Activated CD8-positive, alpha-beta memory T cell treated with anti-CD3 and anti-CD28 coated beads for 36 hours (primary cell): ENCODE measurements at regions not wholly inside any gene's neighbourhood (a gene's known extent, or its start where the extent isn't known, plus 50 kb on each side); places are given as distances from the start of the nearest gene placed in this dataset.
"Not testable (repeated sequence)": the region's sequence is repeated elsewhere in the genome, so short reads cannot be mapped to it uniquely, and the experiment has no call there.

ENCODE experiments used
- CTCF ChIA-PET: fragments of 350-600 bp; sonication (Branson Sonifier 250); formaldehyde crosslinking; loops from one replicate; lab custom pipeline; 2021; ENCODE audit warnings: antibody characterized with exemption; lab: Charles Lee
- POLR2A ChIA-PET: fragments of 350-600 bp; sonication (Branson Sonifier 250); formaldehyde crosslinking; loops from one replicate; lab custom pipeline; 2021; ENCODE audit warnings: antibody characterized with exemption; lab: Charles Lee

DNA sequence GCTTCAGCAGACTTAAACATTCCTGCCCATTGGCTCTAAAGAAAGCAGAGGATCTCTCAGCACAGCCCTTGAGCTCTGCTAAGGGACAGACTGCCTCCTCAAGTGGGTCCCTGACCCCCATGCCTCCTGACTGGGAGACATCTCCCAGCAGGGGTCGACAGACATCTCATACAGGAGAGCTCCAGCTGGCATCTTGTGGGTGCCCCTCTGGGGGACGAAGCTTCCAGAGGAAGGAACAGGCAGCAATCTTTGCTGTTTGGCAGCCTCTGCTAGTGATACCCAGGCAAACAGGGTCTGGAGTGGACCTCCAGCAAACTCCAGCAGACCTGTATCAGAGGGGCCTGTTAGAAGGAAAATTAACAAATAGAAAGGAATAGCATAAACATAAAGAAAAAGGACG is 485.1 kb downstream of the ATP23 start:
- CTCF ChIA-PET, POLR2A ChIA-PET: not testable (repeated sequence)

DNA sequence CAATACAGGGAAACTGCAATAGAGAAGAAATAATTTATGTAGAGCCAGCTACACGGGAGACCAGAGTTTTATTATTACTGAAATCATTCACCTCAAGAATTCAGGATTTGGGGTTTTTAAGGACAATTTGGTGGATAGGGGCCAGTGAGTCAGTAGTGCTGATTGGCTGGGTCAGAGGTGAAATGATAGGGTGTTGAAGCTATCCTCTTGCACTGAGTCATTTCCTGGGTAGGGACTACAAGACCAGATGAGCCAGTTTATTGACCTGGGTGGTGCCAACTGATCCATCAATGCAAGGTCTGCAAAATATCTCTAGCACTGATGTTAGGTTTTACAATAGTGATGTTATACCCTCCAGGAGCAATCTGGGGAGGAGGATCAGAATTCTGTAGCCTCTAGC is 486.3 kb downstream of the LRIG3 start:
- ChIA-PET POLR2A (no interaction called here), CTCF (no interaction called here)

DNA sequence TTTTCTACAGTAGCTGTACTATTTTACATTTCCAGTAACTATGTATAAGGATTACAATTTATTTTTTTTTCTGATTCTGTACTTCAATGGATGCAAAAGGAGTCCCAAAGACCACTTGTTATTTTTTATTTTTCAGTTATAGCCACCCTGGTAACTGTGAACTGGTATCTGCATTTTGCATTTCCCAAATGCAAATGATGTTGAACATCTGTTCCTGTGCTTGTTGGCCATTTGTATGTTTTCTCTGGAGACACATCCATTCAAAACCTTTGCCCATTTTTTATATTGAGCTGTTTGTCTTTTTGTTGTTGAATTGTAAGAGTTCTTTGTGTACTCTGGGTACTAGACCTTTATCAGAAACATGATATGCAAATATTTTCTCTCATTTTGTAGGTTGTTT is 485.6 kb downstream of the LRIG3 start:
- ChIA-PET CTCF (no interaction called here), POLR2A (no interaction called here)

DNA sequence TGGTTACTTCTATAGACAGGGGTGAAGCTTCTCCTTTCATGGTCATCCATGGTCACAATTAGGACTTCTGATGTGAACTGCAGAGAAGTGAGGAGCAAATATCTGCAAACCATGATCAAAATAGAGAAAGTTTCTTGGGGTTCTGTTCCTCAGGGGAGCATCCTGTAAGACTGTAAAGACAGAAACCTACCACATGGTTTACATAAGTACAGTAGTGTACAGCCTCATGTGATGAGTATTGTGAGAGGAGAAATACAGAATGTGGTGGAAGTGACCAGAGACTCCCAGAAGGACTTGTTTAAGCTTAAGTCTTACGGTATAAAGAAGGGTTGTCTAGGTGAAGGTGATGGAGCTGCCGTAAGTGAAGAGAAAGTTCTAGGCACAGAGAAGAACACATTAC is 484.7 kb downstream of the LRIG3 start:
- POLR2A ChIA-PET: no interaction called here
- CTCF ChIA-PET: no interaction called here

DNA sequence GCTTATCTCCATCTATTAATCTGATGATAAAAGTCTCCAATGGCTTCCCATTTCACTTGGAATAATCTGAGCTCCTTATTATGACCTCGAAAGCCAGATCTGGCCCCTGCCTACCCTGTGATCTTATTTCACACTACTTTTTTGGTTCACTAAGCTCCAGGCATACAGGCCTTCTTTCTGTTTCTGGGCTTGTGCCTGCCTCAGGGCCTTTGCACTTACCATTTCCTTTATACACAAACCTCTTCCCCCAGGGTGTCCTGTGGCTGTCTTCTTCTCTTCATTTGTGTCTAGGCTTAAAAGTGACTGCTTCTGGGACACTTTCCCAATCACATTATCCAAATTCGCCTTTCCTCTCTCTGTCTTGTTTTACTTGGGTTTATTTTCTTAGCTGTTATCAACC is 478.8 kb downstream of the LRIG3 start:
- CTCF ChIA-PET: no interaction called here
- POLR2A ChIA-PET: no interaction called here

DNA sequence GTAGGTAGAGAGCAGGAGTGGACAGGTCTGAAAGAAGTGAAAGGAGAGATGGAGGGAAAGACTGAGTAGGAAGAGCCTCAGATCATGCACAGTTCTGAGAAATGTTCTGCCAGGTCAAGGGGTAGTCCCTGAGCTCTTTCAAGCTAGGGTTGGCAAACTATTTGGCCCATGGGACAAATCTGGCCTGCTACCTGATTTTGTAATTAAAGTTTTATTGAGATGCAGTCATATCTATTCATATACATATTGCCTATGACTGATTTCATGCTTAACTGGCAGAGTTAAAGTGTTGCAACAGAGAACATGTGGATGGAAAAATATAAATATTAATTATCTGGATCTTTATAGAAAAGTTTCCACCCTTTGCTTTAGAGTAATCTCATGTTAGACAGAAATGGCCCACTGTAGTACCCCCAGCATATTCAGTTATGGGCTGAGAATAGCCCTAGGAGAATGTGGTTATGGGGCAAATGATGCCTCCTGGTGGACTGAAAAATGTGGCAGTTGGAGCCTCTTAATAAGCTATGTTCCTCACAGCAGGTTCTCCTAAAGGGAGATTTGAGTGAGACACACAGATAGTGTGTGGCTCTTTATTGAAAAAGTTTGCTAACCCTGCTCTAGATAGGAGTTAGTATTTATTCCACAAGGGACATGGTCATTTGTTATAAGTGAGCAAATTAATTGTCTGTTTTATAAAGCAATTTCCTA is 476.9 kb downstream of the LRIG3 start:
- ChIA-PET POLR2A (no interaction called here), CTCF (no interaction called here)

DNA sequence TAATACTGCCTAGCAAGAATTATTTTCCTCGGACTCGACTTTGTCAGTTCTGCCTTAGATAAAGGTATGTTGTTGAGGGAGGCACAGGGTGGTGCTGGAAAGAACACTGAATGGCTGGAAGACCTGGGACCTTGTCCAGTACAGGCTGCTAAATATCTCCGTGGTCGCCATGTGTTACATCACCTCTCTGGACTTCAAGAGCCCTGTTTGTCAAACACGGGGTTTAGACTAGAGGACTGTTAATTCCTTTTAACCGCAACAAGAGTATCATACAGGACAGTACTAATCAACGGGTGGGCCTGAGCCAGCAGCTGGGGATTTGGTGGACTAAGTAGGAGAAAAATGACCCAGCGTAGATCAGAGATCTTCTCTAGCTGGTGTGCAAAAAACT is 476.3 kb downstream of the LRIG3 start:
- CTCF ChIA-PET: interaction anchor here (0.5 to 0.6 kb wide), 2 partner anchors 40 to 562 kb away, joined by 3 read pairs; no protein-coding TSS in a partner anchor
- POLR2A ChIA-PET: no interaction called here

DNA sequence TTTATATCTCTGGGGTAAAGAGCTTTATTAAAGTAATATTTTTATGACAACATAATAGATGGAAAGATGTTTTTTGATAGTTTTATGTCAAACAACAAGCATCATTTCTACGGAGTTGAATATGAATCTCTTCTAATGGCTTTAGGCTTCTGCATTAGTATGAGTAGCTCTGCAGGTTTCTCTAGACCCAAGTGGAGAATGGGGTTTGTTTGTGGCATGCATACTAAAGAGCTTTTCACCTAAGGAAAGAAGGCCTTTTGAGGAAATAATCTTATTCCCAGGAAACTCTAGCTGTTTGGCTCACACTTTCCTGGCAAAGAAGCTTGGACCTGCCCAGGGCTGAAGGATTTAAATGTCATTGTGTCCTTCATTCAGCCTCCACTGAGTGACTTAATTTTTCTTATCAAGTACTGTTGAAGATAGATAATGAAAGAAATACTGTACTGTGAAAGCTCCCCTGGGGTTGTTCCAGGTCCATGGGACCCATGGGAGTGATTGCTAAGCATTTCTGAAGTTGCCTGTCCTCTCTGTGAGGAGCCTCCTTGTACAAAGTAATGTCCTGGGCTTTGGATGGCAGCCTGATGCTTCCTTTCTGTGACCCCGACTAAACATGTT is 469.3 kb downstream of the LRIG3 start:
- CTCF ChIA-PET: no interaction called here
- POLR2A ChIA-PET: no interaction called here

DNA sequence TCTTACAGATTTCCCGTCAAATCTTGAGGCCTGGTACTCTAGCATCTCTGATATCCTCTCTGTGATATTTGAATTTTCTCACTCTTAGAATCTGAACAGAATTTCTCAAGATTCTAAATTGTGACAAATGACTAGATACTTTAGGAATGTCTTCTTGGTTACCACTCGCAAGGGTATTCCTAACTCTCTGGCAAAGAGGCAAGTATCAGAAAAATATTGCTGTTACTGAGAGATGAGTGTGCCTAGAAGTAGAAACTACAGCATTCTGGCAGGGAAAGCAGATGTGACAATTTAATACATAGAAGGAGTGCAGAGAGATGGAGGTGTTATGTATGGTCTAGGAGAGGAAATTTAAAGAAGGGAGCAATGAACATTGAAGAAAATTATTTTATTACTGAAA is 467.8 kb downstream of the LRIG3 start:
- ChIA-PET POLR2A (no interaction called here), CTCF (no interaction called here)

DNA sequence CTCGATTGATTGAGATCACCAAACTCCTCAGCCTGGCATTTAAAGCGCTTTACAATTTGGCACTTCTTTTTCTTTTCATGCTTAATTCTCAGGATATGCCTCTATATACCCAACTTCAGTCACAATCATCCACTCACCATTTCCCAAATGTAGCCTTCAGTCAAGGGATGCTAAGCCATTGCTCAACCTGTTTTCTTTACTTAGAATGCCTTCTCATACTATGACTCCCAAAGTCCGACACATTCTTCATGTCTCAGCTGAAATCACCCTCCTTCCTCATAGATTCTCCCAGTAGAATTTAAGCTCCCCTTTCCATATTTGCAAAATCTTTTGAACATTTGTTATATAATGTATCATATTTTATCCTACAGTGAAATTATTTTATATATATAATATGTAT is 467.0 kb downstream of the LRIG3 start:
- ChIA-PET POLR2A (no interaction called here), CTCF (no interaction called here)

DNA sequence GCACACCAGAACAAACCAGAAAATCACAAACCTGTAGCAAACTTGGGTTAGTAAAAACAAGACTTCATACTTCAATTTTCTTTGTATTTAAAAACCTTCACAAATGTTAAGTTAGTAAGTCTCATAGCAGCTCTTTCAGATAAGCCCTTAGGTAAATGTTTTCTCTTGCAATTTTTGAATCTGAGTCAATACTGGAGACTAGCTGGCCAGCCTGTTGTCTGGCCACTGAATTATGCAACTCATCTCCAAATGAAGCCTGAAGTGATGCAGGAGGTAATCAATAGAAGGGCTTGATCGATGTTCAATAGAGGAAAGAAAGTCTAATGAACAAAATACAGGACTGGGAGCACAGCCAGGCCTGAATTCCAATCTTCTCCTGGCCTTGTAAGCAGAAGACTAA is 465.2 kb downstream of the LRIG3 start:
- ChIA-PET POLR2A (no interaction called here), CTCF (no interaction called here)

DNA sequence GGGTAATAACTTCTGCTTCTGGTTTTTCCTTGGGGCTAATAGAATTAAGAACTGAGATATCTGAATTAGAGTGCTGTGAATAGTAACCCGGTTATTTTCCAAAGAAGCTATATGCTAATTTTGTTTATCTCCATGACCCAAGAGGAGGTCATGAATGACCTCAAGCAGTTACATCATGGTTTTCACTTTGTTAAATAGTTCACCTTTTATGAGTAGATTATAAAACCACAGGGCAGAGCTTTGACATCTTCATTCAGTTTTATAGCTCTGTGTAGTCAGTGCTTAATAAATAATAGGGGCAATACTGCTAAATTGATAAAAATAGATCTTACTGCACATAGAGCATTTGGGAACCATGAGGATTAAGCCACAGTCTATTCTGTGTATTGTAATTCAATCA is 462.2 kb downstream of the LRIG3 start:
- POLR2A ChIA-PET: no interaction called here
- CTCF ChIA-PET: no interaction called here

DNA sequence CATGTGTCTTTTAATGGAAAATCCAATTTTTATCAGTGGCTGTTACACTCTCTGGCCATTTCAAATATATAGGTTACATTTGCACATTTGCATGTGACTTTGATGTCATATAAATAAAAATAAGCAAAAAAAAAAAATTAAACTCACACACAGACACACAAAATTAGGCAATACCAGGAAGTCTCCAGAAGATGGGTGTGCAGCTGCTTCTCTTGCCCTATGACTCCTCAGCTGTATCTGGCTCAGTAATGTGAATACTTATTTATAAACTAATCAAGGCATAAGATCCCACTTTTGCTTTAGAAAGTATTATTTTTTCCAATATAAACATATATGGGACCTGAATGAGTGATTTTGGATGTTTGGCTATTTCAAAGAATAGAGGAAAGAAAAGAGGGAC is 461.1 kb downstream of the LRIG3 start:
- CTCF ChIA-PET: no interaction called here
- POLR2A ChIA-PET: no interaction called here

DNA sequence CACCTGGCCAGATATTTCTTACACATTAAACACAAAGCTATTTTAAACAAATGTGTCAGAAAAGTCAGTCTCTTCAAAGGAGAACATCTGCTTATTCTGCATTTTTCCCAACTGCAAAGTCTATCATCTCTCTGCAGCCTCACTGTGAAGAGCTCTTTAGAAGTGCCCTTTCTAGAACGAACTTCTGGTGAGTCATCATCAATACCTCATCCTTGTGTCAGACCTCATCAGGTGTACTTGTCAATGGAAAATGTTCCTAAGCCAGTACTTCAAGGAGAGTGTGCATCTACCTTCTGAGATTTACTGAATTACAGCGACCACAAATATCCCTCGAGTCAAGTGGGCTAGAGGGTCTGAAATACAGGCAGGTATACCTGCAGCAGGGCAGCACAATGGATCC is 457.3 kb downstream of the LRIG3 start:
- POLR2A ChIA-PET: no interaction called here
- CTCF ChIA-PET: no interaction called here

DNA sequence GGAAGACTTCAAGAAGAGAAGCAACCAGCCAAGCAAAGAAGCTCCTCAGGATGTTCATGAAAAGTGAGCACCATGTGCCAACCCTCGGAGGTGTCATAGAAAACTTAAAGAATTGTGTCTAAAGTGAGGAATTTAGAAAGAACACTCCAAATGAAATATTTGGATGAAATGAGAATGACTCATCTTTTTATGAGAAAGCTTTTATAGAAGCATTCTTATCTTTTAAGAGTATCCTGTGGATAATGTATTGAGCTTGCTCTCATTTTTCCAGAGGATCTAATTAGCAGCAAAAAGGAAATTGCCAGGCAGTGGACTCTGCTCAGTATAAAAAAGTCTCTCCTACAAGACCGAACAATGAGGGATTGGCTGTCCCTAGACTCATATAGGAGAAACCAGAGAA is 454.9 kb downstream of the LRIG3 start:
- CTCF ChIA-PET: no interaction called here
- POLR2A ChIA-PET: no interaction called here

DNA sequence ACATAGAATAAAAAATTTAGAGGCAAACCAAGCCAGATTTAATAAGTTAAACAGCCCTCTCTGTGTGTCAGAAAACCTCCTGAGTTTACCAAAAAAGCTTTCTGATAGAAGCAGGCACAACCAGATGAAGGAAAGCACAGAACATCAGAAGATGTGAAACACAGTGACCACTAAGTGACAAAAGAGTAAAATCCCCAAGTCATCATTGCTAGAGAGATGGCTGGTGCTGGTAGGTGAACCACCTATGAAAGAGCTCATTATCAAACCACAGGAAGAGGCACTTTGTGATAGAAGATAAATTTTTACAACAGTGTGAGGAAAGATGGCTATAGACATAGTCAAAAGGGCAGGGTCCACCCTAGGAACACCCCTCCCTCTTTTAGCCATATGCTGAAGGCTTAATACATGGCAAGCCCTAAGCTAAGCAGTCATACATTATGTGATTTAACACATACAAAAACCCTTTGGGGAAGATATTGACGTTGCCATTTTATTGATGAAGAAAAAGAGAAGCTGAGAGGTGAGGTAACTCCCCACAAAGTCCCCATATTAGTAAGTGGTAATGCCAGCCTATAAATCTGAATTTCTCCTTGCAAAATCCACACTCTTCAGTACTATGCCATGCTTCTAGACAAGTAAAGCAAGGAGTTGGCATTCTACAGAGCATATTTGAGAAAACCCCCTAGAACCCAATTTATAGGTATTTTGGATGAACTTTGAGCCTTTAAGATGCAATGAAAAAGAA is 449.9 kb downstream of the LRIG3 start:
- CTCF ChIA-PET: no interaction called here
- POLR2A ChIA-PET: no interaction called here

DNA sequence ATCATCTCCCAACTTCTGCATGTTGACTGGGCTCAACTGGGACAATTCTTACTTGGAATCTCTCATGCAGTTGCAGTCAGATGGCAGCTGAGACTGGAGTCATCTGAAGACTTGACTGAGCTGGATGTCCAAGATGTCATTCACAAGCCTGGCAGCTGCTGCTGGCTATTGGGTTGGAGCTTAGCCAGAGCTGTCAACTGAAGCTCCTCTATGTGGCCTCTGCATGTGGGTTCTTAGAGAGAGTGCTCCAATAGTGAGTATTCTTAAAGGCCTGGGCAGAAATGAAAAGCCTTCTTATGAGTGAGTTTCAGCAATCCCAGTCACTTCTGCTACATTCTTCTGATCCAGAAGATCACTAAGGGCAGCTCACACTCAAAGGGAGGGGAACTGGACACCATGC is 440.9 kb downstream of the LRIG3 start:
- ChIA-PET CTCF (no interaction called here), POLR2A (no interaction called here)

DNA sequence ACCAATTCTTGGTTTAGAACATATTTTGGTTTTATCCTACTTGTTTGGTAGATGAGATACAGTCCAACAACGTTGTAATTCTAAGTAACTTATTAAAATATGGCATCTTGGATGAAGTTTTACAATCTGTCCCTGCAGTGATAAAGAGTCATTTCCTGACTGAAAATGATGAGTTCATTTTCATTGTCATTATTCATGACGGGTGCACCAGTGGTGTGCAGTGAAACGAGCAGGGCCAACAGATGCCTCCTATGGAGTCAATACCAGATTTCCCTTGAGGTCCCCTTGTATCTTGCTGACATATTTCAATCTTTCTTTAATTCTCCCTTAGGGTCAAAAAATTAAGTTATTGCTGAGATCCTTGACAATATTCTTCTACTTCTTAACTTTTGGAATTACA is 438.5 kb downstream of the LRIG3 start:
- ChIA-PET POLR2A (no interaction called here), CTCF (no interaction called here)

DNA sequence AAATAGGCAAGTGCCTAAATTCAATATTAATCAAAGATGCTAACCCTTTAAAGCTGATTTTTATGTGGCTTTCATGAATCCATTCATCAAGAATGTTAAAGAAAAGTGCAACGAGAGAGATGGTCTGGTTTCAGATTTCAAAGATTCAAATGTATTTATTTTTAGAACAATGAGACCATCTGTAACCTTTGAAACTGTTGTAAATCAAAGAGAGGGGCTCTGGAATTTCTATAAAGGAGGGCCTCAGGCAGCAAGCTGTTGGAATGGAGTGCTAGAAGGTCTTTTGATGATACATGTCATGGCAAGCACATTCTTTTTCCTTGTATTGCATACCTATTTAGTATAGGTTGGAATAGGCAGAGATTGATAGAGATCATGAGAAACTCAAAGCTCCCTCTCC is 433.0 kb downstream of the LRIG3 start:
- ChIA-PET CTCF (no interaction called here), POLR2A (no interaction called here)

DNA sequence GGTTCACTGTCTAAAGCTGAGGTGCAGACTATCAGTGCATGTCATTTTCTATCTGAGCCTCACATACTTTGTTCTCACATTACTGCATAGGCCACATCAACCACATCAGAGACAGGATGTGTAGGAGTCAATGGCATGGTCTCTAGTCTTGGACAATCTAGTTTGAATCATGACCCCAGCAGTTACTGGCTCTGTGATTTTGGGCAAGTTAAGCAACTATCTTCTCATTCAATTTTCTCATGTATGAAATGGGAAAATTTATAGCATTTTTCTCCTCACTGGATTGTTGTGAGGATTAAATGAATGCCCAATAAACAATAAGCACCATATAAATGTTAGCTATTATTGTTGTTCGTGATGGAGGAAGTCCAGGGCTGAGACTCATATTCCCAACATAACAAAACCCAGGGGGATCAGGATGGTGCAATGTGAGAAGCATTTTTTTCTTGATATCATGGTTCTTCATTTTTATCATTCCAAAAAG is 432.6 kb downstream of the LRIG3 start:
- POLR2A ChIA-PET: no interaction called here
- CTCF ChIA-PET: no interaction called here

DNA sequence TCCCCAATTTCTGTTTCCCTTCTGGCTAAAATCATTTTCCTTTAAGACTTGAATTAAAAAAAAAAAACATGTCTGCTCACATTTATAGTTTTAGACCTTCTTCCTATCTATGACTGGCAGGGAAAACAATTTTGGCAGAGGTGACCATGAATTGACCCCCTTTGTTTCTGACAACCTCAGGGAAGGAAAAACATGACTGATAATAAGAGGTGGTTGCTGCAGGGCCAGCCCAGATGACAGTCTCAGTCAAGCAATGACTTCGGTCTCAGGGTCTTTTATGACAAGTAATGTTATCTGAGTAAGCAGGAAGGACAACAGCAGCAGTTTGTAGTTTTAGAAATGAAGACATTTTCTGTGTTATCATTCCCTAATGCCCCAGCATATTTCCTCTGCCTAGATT is 430.9 kb downstream of the LRIG3 start:
- CTCF ChIA-PET: no interaction called here
- POLR2A ChIA-PET: no interaction called here
